HUES48 (cell line): ENCODE measurements at regions not wholly inside any gene's neighbourhood (a gene's known extent, or its start where the extent isn't known, plus 50 kb on each side); places are given as distances from the start of the nearest gene placed in this dataset.

Experiments
- H3K27ac ChIP-seq: one replicate; pipeline ENCODE4 v1.7.0; 2013; ENCODE audit warnings: low read depth, low read length, inconsistent platforms
- H3K27me3 ChIP-seq: 2 replicates; pipeline ENCODE4 v1.6.1; 2013; ENCODE audit warnings: mild to moderate bottlenecking, low read length; ENCODE audit not compliant: control insufficient read depth, insufficient read depth
- H3K36me3 ChIP-seq: 2 replicates; pipeline ENCODE4 v1.6.1; 2013; ENCODE audit warnings: low read length; ENCODE audit not compliant: control insufficient read depth, insufficient read depth
- H3K4me1 ChIP-seq: 2 replicates; pipeline ENCODE4 v1.6.1; 2013; ENCODE audit warnings: mild to moderate bottlenecking, low read length; ENCODE audit not compliant: control insufficient read depth, insufficient read depth
- H3K4me3 ChIP-seq: 2 replicates; pipeline ENCODE4 v1.5.1; 2013; ENCODE audit warnings: mild to moderate bottlenecking, low read depth, low read length
- H3K9ac ChIP-seq: 2 replicates; pipeline ENCODE4 v1.6.1; 2013; ENCODE audit warnings: mild to moderate bottlenecking, low read depth, low read length, moderate library complexity
- H3K9me3 ChIP-seq: 2 replicates; pipeline ENCODE4 v1.6.1; 2013; ENCODE audit warnings: low read length; ENCODE audit not compliant: control insufficient read depth, insufficient read depth

DNA sequence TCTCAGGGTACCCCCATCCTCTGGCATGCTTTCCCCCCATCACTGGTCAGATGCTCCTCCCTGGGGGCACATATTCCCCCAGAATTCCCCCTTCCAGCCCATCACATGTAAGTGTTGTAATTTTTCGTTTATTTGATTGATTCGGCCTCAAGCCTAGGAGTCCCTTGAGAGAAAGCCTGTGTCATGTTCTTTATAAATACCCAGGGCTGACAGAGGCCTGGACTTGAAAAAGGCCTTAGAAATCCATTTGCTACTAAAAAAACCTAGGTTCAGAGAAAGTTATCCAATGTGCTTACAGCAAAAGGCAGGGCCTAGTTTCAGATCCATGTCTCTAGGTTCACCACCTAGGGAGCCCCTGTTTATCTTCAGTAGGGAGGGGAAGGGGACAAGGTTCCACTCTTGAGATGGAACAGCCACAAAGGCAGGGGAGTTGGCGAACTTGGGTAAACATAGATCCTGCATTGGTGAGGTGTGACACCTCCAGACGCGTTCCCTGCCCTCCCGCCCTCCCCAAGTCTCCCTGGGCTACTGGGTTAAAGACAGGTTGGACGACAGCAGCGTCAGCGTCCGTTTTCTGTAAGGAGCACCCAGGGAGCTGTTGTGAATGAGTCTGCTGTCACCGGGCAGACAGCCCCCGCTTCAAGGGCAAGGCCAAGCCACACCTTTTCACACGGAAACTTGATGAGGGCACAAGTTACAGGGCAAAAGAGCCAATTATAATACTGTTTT, 147.8 kb downstream of the EN1 start:
- Histone ChIP-seq H3K27me3 (no peaks in the 10 kb centered on the region), H3K9ac (no peak overlapping the region), H3K9me3 (no peaks in the 10 kb centered on the region), H3K4me3 (no peak overlapping the region), H3K4me1 (peaks cover 5% of the 10 kb centered on the region; the same call in 1 of the 2 replicates), H3K27ac (no peak overlapping the region), H3K36me3 (no peaks in the 10 kb centered on the region)

- Histone ChIP-seq H3K4me3 (no peak overlapping the region), H3K4me1 (peaks cover 5% of the 10 kb centered on the region; the same call in 1 of the 2 replicates), H3K27ac (no peak overlapping the region), H3K9ac (no peak overlapping the region), H3K9me3 (no peaks in the 10 kb centered on the region), H3K36me3 (no peaks in the 10 kb centered on the region), H3K27me3 (no peaks in the 10 kb centered on the region)
Measured at GRCh38 chr2:118698564-118698963, 148.9 kb downstream of the EN1 start.

DNA sequence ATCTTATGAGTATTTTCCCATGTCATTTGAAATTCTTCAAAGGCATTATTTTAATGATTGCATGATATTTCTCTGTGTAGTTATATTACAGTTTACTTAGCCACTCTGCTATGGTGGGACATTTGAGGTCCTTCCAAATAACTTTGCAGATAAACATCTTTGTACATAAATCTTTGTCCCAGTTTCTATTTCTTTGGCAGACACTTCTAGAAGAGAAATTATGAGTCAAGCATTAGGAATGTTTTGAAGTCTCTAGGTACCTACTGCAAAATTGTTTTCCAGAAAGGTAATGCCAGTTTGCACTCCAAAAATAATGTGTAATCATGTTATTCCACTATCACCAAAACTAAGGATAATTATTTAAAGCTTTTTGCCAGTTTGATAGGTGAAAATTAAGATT, 149.7 kb downstream of the EN1 start:
- H3K27ac ChIP-seq: no peak overlapping the region
- no peaks in the 10 kb centered on the region for H3K27me3 ChIP-seq
- H3K9me3 ChIP-seq: no peaks in the 10 kb centered on the region
- peaks cover 5% of the 10 kb centered on the region; the same call in 1 of the 2 replicates for H3K4me1 ChIP-seq
- H3K9ac ChIP-seq: no peak overlapping the region
- no peak overlapping the region for H3K4me3 ChIP-seq
- no peaks in the 10 kb centered on the region for H3K36me3 ChIP-seq

DNA sequence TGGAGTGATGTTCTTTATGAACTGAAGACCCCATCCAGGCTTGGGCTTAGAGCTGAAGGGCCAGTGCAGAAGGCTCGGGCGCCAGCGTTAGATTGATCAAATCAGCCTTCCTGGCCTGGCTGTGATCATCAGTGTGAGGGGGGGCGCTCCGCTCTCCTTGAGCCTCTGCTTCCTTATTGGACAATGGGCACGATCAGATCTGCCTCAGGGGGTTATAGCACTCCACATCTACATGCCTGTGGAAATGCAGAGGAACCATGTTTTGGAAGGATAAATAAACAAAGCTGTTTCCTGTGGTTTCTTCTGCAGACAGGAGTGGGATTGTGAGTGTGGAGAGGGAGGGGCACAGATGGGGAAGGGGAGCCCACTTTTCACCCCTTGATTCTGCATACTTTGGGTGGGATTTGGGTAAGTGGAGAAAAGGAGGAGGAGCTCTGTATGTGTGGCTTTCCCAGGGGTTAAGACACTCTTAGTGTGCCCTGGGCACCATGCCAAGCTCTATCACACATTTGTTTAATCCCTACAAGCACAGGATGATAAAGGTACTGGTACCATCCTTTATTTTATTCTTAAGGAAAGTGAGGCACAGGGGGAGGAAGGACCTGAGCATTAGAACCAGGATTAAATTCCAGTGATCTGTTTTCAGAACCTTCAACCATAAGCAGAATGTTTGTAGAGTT, 150.5 kb downstream of the EN1 start:
- H3K27ac ChIP-seq: no peak overlapping the region
- H3K36me3 ChIP-seq: no peaks in the 10 kb centered on the region
- no peaks in the 10 kb centered on the region for H3K9me3 ChIP-seq
- peaks cover 5% of the 10 kb centered on the region; the same call in 1 of the 2 replicates for H3K4me1 ChIP-seq
- H3K4me3 ChIP-seq: no peak overlapping the region
- no peak overlapping the region for H3K9ac ChIP-seq
- H3K27me3 ChIP-seq: no peaks in the 10 kb centered on the region

DNA sequence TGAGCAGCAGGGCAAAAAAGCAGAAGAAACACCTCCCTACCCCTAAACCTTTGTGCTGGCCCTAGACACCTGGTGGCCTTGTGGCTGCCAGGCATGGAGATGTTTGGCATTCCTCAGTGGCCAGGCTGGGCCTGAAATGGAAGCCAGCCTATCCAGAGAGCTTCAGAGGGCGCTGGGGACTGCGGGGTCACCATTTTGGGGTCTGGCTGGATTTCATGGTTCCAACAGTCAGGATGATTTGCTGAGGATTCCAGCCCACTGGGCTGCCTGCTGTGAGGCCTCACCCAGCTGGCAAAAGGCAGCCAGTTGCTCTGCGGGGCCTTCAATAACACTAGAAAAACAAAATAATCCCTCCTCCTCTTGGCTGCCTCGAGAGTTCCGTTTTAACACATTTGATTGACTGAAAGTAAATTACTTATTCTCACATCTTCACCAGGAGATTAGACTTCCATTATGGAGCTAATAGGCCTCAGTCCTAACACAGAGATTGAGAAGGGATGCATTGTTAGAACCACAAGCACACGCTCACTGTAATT, 154.1 kb downstream of the EN1 start:
- Histone ChIP-seq H3K9me3 (no peaks in the 10 kb centered on the region), H3K4me1 (peaks cover 5% of the 10 kb centered on the region; the same call in 1 of the 2 replicates), H3K27me3 (no peaks in the 10 kb centered on the region), H3K36me3 (no peaks in the 10 kb centered on the region), H3K9ac (no peak overlapping the region), H3K4me3 (no peak overlapping the region), H3K27ac (no peak overlapping the region)

GRCh38 chr2:118689874-118690273, 157.6 kb downstream of the EN1 start:
- no peaks in the 10 kb centered on the region for H3K4me1 ChIP-seq
- H3K27ac ChIP-seq: no peak overlapping the region
- no peaks in the 10 kb centered on the region for H3K36me3 ChIP-seq
- no peak overlapping the region for H3K4me3 ChIP-seq
- H3K27me3 ChIP-seq: no peaks in the 10 kb centered on the region
- no peak overlapping the region for H3K9ac ChIP-seq
- no peaks in the 10 kb centered on the region for H3K9me3 ChIP-seq

- Histone ChIP-seq H3K4me3 (no peak overlapping the region), H3K36me3 (no peaks in the 10 kb centered on the region), H3K27me3 (no peaks in the 10 kb centered on the region), H3K9me3 (no peaks in the 10 kb centered on the region), H3K27ac (no peak overlapping the region), H3K4me1 (no peaks in the 10 kb centered on the region), H3K9ac (no peak overlapping the region)
Measured at GRCh38 chr2:118689456-118689855, 158.0 kb downstream of the EN1 start.

DNA sequence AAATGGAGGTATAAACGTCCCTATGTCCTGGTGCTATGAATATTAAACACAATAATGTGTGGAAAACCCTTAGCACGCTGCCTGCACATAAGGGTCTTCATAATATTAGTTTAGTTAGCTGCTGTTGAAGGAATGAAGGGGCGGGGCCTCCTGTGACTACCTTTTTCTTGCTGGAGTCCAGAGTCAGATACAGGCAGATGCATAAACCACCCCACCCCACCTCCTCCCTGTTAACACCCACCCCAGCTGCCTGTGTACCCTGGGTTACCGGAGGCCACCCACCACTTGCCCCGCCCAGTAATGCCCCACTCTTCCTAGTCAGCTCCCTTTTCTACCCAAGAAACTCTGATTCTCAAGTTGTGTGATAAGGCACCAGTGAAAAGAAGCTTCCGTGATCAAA, 158.4 kb downstream of the EN1 start:
- no peaks in the 10 kb centered on the region for H3K36me3 ChIP-seq
- H3K4me1 ChIP-seq: no peaks in the 10 kb centered on the region
- H3K9me3 ChIP-seq: no peaks in the 10 kb centered on the region
- H3K27ac ChIP-seq: no peak overlapping the region
- H3K9ac ChIP-seq: no peak overlapping the region
- H3K27me3 ChIP-seq: no peaks in the 10 kb centered on the region
- H3K4me3 ChIP-seq: no peak overlapping the region

DNA sequence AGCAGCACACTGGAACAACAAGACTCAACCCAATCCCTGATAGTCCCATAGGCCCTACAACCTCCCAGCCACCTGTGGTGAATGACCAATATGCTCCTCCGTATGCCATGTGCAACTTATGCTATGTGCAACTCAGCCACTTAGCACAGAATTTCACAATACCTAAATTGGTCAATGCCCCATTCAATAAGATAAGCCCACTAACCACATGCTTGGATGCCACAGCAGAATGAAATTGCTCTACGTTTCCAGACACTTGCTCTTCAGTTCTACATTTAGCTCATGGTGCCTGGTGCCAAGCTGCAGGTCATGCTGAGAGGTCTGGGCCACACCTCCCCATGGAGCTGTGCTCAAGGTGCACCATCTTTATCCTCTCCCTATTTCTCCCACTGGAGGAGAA, 159.8 kb downstream of the EN1 start:
- Histone ChIP-seq H3K9ac (no peak overlapping the region), H3K4me1 (no peaks in the 10 kb centered on the region), H3K9me3 (no peaks in the 10 kb centered on the region), H3K27ac (no peak overlapping the region), H3K4me3 (no peak overlapping the region), H3K27me3 (no peaks in the 10 kb centered on the region), H3K36me3 (no peaks in the 10 kb centered on the region)

DNA sequence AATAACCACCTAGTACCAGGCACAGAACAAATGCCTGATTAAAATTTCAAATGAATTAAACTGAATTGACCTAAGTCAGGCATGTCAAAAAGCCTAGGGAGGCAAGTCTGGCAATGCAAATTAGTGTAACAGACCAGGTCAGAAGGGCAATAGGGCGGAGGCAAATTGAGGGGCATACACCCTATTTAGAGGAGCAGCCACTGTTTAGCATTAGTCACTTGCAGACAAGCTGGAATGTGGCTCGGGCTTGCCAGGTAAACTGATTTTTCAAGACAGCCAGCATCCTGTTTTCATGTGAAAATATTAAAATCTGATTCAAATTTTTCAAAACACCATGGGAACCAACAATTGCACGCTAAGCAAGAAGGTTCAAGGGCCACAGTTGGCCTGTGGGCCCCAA, 160.3 kb downstream of the EN1 start:
- no peak overlapping the region for H3K9ac ChIP-seq

GRCh38 chr2:118686346-118686745, 161.1 kb downstream of the EN1 start:
- Histone ChIP-seq H3K9ac (no peak overlapping the region), H3K4me1 (no peaks in the 10 kb centered on the region)

More for the DNA sequence above, 160.3 kb downstream of the EN1 start:
- Histone ChIP-seq H3K4me1 (no peaks in the 10 kb centered on the region), H3K9me3 (no peaks in the 10 kb centered on the region), H3K27ac (no peak overlapping the region), H3K4me3 (no peak overlapping the region), H3K27me3 (no peaks in the 10 kb centered on the region), H3K36me3 (no peaks in the 10 kb centered on the region)

More at GRCh38 chr2:118686346-118686745, 161.1 kb downstream of the EN1 start:
- Histone ChIP-seq H3K27ac (no peak overlapping the region), H3K36me3 (no peaks in the 10 kb centered on the region), H3K27me3 (no peaks in the 10 kb centered on the region), H3K4me3 (no peak overlapping the region), H3K9me3 (no peaks in the 10 kb centered on the region)
